ENCODE measurements at regions not wholly inside any gene's neighbourhood (a gene's known extent, or its start where the extent isn't known, plus 50 kb on each side); places are given as distances from the start of the nearest gene placed in this dataset.
"Not testable (repeated sequence)": the region's sequence is repeated elsewhere in the genome, so short reads cannot be mapped to it uniquely, and the experiment has no call there.

GRCh38 chr14:25340882-25341281 is 290.9 kb upstream of the STXBP6 start:
- Mint-ChIP-seq H3K36me3 (ENCODE audit: low read depth) (no peaks in the 10 kb centered on the region), H3K27ac (no peak overlapping the region), H3K9me3 (peaks cover 17% of the 10 kb centered on the region), H3K27me3 (no peaks in the 10 kb centered on the region), H3K4me1 (ENCODE audit: low read depth) (no peaks in the 10 kb centered on the region), H3K4me3 (no peak overlapping the region)
- Histone ChIP-seq H3K9me3 (ENCODE audit: control insufficient read depth in 1 of 2, insufficient read depth in 1 of 2, low read length in 2 of 2) (peaks cover 8 to 12% of the 10 kb centered on the region in 2 experiments), H3K27me3 (ENCODE audit: control insufficient read depth in 1 of 2, insufficient read depth in 2 of 2, low read length in 2 of 2) (no peaks in the 10 kb centered on the region), H3K27ac (ENCODE audit: low read depth in 1 of 2, low read length in 2 of 2) (no peak overlapping the region), H3K36me3 (ENCODE audit: insufficient read depth, low read length) (no peaks in the 10 kb centered on the region), H3K4me1 (ENCODE audit: insufficient read depth, low read length) (no peaks in the 10 kb centered on the region), H3K4me3 (ENCODE audit: low read length) (no peak overlapping the region)
- no peak for ATAC-seq (ENCODE audit: poor library complexity)
- TF ChIP-seq CTCF (IDR thresholded peaks at IDR 0.05): no peak
- intact Hi-C loops (cut with DNase I, micrococcal nuclease): no loop called here
- CTCF ChIA-PET: no interaction called here
- POLR2A ChIA-PET: no interaction called here
- DNase-seq: no peak

GRCh38 chr14:25322784-25323183 is 272.8 kb upstream of the STXBP6 start:
- no peak overlapping the region for H3K4me3 ChIP-seq (ENCODE audit: low read length)
- ATAC-seq (ENCODE audit: poor library complexity): no peak
- ChIA-PET POLR2A (no interaction called here), CTCF (no interaction called here)
- Mint-ChIP-seq H3K4me1 (ENCODE audit: low read depth) (no peaks in the 10 kb centered on the region), H3K4me3 (no peak overlapping the region), H3K9me3 (peaks cover 5% of the 10 kb centered on the region), H3K36me3 (ENCODE audit: low read depth) (no peaks in the 10 kb centered on the region), H3K27ac (no peak overlapping the region), H3K27me3 (no peaks in the 10 kb centered on the region)
- DNase-seq: no peak
- no peak overlapping the region for H3K27ac ChIP-seq (ENCODE audit: low read depth in 1 of 2, low read length in 2 of 2)
- H3K36me3 ChIP-seq (ENCODE audit: insufficient read depth, low read length): no peaks in the 10 kb centered on the region
- no peak for TF ChIP-seq CTCF (IDR thresholded peaks at IDR 0.05)
- intact Hi-C loops (cut with DNase I, micrococcal nuclease): no loop called here
- H3K9me3 ChIP-seq (ENCODE audit: control insufficient read depth in 1 of 2, insufficient read depth in 1 of 2, low read length in 2 of 2): no peaks in the 10 kb centered on the region
- H3K27me3 ChIP-seq (ENCODE audit: control insufficient read depth in 1 of 2, insufficient read depth in 2 of 2, low read length in 2 of 2): no peaks in the 10 kb centered on the region
- H3K4me1 ChIP-seq (ENCODE audit: insufficient read depth, low read length): no peaks in the 10 kb centered on the region

- H3K4me3 ChIP-seq (ENCODE audit: low read length); H3K27me3 Mint-ChIP-seq; H3K36me3 ChIP-seq (ENCODE audit: insufficient read depth, low read length); H3K27ac Mint-ChIP-seq; POLR2A ChIA-PET; CTCF ChIA-PET; H3K4me1 ChIP-seq (ENCODE audit: insufficient read depth, low read length); H3K4me3 Mint-ChIP-seq; H3K27me3 ChIP-seq (ENCODE audit: control insufficient read depth in 1 of 2, insufficient read depth in 2 of 2, low read length in 2 of 2); DNase-seq; H3K36me3 Mint-ChIP-seq (ENCODE audit: low read depth); intact Hi-C loops (cut with DNase I, micrococcal nuclease); H3K27ac ChIP-seq (ENCODE audit: low read depth in 1 of 2, low read length in 2 of 2); ATAC-seq (ENCODE audit: poor library complexity); H3K9me3 ChIP-seq (ENCODE audit: control insufficient read depth in 1 of 2, insufficient read depth in 1 of 2, low read length in 2 of 2); H3K4me1 Mint-ChIP-seq (ENCODE audit: low read depth): not testable (repeated sequence)
- peaks cover 13% of the 10 kb centered on the region for H3K9me3 Mint-ChIP-seq
These were observed 266.1 kb upstream of the STXBP6 start for GRCh38 chr14:25316007-25316406.

GRCh38 chr14:25308244-25308643 is 258.3 kb upstream of the STXBP6 start:
- Mint-ChIP-seq H3K9me3 (no peaks in the 10 kb centered on the region), H3K27me3 (no peaks in the 10 kb centered on the region), H3K4me1 (ENCODE audit: low read depth) (no peaks in the 10 kb centered on the region), H3K36me3 (ENCODE audit: low read depth) (no peaks in the 10 kb centered on the region), H3K27ac (no peak overlapping the region), H3K4me3 (no peak overlapping the region)
- ChIA-PET POLR2A (no interaction called here), CTCF (no interaction called here)
- Histone ChIP-seq H3K4me3 (ENCODE audit: low read length) (no peak overlapping the region), H3K27me3 (ENCODE audit: control insufficient read depth in 1 of 2, insufficient read depth in 2 of 2, low read length in 2 of 2) (no peaks in the 10 kb centered on the region), H3K36me3 (ENCODE audit: insufficient read depth, low read length) (no peaks in the 10 kb centered on the region), H3K27ac (ENCODE audit: low read depth in 1 of 2, low read length in 2 of 2) (no peak overlapping the region), H3K9me3 (ENCODE audit: control insufficient read depth in 1 of 2, insufficient read depth in 1 of 2, low read length in 2 of 2) (peaks cover 0 to 4% of the 10 kb centered on the region in 2 experiments), H3K4me1 (ENCODE audit: insufficient read depth, low read length) (no peaks in the 10 kb centered on the region)
- no peak for TF ChIP-seq CTCF (IDR thresholded peaks at IDR 0.05)
- intact Hi-C loops (cut with DNase I, micrococcal nuclease): no loop called here
- DNase-seq (no peak), ATAC-seq (ENCODE audit: poor library complexity) (no peak)

All from CD4-positive, alpha-beta T cell (primary cell).